ENCODE measurements at regions not wholly inside any gene's neighbourhood (a gene's known extent, or its start where the extent isn't known, plus 50 kb on each side); places are given as distances from the start of the nearest gene placed in this dataset.

DNA sequence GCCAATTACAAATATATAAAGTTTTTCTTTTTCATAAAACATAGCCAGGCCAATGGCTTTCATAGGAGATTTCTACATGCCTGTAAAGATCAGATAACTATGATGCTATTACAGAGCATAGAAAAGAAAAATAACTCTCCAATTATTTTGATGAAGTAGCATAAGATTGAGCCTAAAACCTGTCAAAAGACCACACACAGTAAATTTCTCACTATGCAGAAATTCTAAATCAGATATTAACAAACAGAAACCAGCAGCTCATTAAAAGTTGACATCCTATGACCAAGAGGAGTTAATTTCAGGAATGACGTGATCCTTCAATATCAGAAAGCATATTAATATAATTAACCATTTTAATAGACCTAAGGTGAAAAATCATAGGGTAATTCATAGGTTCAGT is 139.0 kb upstream of the PIEZO2 start:
- no peak overlapping the region for H3K27ac ChIP-seq (ENCODE audit: low read depth, low read length)
- H3K9ac ChIP-seq (ENCODE audit: low read length) = no peak overlapping the region
- H3K4me3 ChIP-seq (ENCODE audit: insufficient read depth, low read length, poor library complexity, severe bottlenecking) = no peak overlapping the region
- H3K9me3 ChIP-seq (ENCODE audit: insufficient read depth, low read length) = no peaks in the 10 kb centered on the region
- H3F3A ChIP-seq (ENCODE audit: insufficient read depth) = no peaks in the 10 kb centered on the region
- no peak overlapping the region for H2AFZ ChIP-seq (ENCODE audit: low read depth, low read length, severe bottlenecking)
- no peaks in the 10 kb centered on the region for H3K79me2 ChIP-seq (ENCODE audit: insufficient read depth, low read length)
- no peaks in the 10 kb centered on the region for H4K20me1 ChIP-seq (ENCODE audit: low read depth, low read length)
- H3K4me2 ChIP-seq (ENCODE audit: low read depth, low read length, poor library complexity, severe bottlenecking) = no peak overlapping the region
- no peaks in the 10 kb centered on the region for H3K36me3 ChIP-seq (ENCODE audit: low read length)
- H3K9me2 ChIP-seq (replicated peaks; ENCODE audit: insufficient read depth, low read length) = no peaks in the 10 kb centered on the region
- no peak for TF ChIP-seq EZH2phosphoT487 (conservative IDR thresholded peaks at IDR 0.05; ENCODE audit: low read length)
- TF ChIP-seq, protein P1, sequence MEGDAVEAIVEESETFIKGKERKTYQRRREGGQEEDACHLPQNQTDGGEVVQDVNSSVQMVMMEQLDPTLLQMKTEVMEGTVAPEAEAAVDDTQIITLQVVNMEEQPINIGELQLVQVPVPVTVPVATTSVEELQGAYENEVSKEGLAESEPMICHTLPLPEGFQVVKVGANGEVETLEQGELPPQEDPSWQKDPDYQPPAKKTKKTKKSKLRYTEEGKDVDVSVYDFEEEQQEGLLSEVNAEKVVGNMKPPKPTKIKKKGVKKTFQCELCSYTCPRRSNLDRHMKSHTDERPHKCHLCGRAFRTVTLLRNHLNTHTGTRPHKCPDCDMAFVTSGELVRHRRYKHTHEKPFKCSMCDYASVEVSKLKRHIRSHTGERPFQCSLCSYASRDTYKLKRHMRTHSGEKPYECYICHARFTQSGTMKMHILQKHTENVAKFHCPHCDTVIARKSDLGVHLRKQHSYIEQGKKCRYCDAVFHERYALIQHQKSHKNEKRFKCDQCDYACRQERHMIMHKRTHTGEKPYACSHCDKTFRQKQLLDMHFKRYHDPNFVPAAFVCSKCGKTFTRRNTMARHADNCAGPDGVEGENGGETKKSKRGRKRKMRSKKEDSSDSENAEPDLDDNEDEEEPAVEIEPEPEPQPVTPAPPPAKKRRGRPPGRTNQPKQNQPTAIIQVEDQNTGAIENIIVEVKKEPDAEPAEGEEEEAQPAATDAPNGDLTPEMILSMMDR (IDR thresholded peaks at IDR 0.05; ENCODE audit: insufficient read depth, low read length, poor library complexity, severe bottlenecking) = no peak
- no peaks in the 10 kb centered on the region for H3K27me3 ChIP-seq (ENCODE audit: low read length)

DNA sequence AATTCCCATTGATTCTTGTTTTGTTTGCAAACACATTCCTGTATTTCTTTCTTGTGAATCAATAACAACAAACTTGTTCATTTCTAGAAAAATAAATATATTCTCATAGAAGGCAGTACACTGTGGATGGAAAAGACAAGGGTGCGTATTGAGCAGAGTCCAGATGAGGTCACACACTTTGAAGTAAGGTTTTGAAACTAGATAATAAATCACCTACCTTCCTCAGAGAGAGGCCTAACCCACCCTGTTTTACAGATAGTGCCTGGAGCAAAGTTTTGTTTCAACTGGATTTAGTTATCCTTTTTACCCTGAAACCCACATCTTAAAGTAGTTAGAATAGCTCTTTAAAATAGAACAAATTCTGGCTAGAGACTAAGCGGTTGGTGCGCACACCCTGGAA is 137.1 kb upstream of the PIEZO2 start:
- Histone ChIP-seq H3K79me2 (ENCODE audit: insufficient read depth, low read length) (no peaks in the 10 kb centered on the region), H3K27ac (ENCODE audit: low read depth, low read length) (no peak overlapping the region), H2AFZ (ENCODE audit: low read depth, low read length, severe bottlenecking) (no peak overlapping the region), H3F3A (ENCODE audit: insufficient read depth) (no peaks in the 10 kb centered on the region), H3K27me3 (ENCODE audit: low read length) (no peaks in the 10 kb centered on the region), H3K4me3 (ENCODE audit: insufficient read depth, low read length, poor library complexity, severe bottlenecking) (no peak overlapping the region), H3K4me2 (ENCODE audit: low read depth, low read length, poor library complexity, severe bottlenecking) (no peak overlapping the region), H3K9me2 (replicated peaks; ENCODE audit: insufficient read depth, low read length) (no peaks in the 10 kb centered on the region), H3K9me3 (ENCODE audit: insufficient read depth, low read length) (no peaks in the 10 kb centered on the region), H4K20me1 (ENCODE audit: low read depth, low read length) (no peaks in the 10 kb centered on the region), H3K36me3 (ENCODE audit: low read length) (no peaks in the 10 kb centered on the region), H3K9ac (ENCODE audit: low read length) (no peak overlapping the region)
- TF ChIP-seq EZH2phosphoT487 (conservative IDR thresholded peaks at IDR 0.05; ENCODE audit: low read length) = no peak
- TF ChIP-seq, protein P1 (IDR thresholded peaks at IDR 0.05; ENCODE audit: insufficient read depth, low read length, poor library complexity, severe bottlenecking) = no peak

DNA sequence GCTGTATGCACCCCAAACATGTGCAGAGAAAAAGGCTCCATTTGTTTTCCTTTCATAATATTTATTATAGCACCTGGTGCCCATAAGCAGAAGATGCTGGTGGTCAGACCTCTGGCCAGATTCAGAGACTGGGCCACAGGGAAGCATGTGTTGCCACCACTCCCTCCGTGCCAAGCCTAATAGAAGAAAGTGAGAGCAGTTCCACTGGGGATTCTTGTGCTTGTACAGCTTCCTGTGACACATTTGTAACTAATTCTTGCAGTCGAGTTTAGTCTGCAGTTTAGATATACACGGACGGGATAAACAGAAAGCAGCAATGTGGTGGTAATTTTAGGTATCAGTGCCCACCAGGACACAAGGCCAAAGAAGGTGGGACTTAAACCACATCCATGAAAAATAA is 135.4 kb upstream of the PIEZO2 start:
- Histone ChIP-seq H2AFZ (ENCODE audit: low read depth, low read length, severe bottlenecking) (no peak overlapping the region), H3F3A (ENCODE audit: insufficient read depth) (no peaks in the 10 kb centered on the region), H3K79me2 (ENCODE audit: insufficient read depth, low read length) (no peaks in the 10 kb centered on the region), H3K27ac (ENCODE audit: low read depth, low read length) (no peak overlapping the region), H3K4me3 (ENCODE audit: insufficient read depth, low read length, poor library complexity, severe bottlenecking) (no peak overlapping the region), H3K27me3 (ENCODE audit: low read length) (no peaks in the 10 kb centered on the region), H3K36me3 (ENCODE audit: low read length) (no peaks in the 10 kb centered on the region), H3K4me2 (ENCODE audit: low read depth, low read length, poor library complexity, severe bottlenecking) (no peak overlapping the region), H3K9ac (ENCODE audit: low read length) (no peak overlapping the region), H3K9me3 (ENCODE audit: insufficient read depth, low read length) (no peaks in the 10 kb centered on the region), H3K9me2 (replicated peaks; ENCODE audit: insufficient read depth, low read length) (no peaks in the 10 kb centered on the region), H4K20me1 (ENCODE audit: low read depth, low read length) (no peaks in the 10 kb centered on the region)
- TF ChIP-seq, protein P1 (IDR thresholded peaks at IDR 0.05; ENCODE audit: insufficient read depth, low read length, poor library complexity, severe bottlenecking) = no peak
- TF ChIP-seq EZH2phosphoT487 (conservative IDR thresholded peaks at IDR 0.05; ENCODE audit: low read length) = no peak

Data from SU-DHL-6 (cell line).